ENCODE measurements at regions not wholly inside any gene's neighbourhood (a gene's known extent, or its start where the extent isn't known, plus 50 kb on each side); places are given as distances from the start of the nearest gene placed in this dataset.
"Not testable (repeated sequence)": the region's sequence is repeated elsewhere in the genome, so short reads cannot be mapped to it uniquely, and the experiment has no call there.

DNA sequence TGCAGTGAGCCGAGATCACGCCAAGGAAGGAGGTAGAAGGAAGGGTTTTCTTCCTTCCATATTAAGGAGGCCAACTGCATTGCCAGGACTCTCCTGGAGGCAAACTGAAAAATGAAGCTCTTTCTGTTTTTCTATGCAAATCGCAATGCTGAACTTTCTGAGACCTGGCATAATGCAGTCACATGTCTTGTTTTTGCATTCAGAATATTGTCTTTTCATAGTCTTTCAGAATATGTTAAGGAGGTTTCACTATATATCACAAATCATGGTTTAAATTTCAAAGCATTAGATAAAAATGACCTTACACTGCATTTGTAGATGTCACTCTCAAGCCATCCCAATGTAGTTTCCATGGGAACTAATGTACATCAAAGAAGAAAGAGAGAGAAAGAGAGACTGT, 556.5 kb downstream of the TTLL7 start:
- TF ChIP-seq POLR2A (IDR thresholded peaks at IDR 0.05) = not testable (repeated sequence)
- TF ChIP-seq, protein P1, sequence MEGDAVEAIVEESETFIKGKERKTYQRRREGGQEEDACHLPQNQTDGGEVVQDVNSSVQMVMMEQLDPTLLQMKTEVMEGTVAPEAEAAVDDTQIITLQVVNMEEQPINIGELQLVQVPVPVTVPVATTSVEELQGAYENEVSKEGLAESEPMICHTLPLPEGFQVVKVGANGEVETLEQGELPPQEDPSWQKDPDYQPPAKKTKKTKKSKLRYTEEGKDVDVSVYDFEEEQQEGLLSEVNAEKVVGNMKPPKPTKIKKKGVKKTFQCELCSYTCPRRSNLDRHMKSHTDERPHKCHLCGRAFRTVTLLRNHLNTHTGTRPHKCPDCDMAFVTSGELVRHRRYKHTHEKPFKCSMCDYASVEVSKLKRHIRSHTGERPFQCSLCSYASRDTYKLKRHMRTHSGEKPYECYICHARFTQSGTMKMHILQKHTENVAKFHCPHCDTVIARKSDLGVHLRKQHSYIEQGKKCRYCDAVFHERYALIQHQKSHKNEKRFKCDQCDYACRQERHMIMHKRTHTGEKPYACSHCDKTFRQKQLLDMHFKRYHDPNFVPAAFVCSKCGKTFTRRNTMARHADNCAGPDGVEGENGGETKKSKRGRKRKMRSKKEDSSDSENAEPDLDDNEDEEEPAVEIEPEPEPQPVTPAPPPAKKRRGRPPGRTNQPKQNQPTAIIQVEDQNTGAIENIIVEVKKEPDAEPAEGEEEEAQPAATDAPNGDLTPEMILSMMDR (IDR thresholded peaks at IDR 0.05) = not testable (repeated sequence)

Data from adrenal gland (tissue), 5 donors.